ENCODE measurements at regions not wholly inside any gene's neighbourhood (a gene's known extent, or its start where the extent isn't known, plus 50 kb on each side); places are given as distances from the start of the nearest gene placed in this dataset.

- TF ChIP-seq EZH2 (IDR thresholded peaks at IDR 0.05) (no peak), POLR2AphosphoS5 (IDR thresholded peaks at IDR 0.05; ENCODE audit: borderline replicate concordance, low read depth, low read length) (no peak), FOXP2 (optimal IDR thresholded peaks at IDR 0.05; ENCODE audit: control extremely low read depth, extremely low read length, insufficient read depth) (no peak)
Measured at GRCh38 chr12:41635626-41636364, 447.7 kb downstream of the PDZRN4 start.

Data from SK-N-MC (cell line).